ENCODE measurements at regions not wholly inside any gene's neighbourhood (a gene's known extent, or its start where the extent isn't known, plus 50 kb on each side); places are given as distances from the start of the nearest gene placed in this dataset.

DNA sequence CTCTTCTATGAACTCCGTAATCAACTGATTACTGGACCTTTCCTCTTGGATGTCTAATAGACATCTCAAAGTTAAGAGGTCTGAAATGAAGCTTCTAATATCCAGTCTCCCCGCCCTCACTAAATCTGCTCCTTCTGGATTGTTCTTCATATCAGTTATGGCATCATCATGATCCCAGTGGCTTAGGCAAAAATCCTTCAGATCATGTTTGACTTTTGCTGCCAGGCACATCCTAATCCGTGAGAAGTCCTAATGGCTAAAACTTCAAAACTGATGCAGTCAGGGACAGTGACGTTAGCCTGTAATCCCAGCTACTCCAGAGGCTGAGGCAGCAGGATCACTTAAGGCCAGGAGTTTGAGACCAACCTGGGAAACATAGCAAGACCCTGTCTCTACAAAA is 55.1 kb upstream of the GUCY1A1 start:
- TF ChIP-seq, protein P1, sequence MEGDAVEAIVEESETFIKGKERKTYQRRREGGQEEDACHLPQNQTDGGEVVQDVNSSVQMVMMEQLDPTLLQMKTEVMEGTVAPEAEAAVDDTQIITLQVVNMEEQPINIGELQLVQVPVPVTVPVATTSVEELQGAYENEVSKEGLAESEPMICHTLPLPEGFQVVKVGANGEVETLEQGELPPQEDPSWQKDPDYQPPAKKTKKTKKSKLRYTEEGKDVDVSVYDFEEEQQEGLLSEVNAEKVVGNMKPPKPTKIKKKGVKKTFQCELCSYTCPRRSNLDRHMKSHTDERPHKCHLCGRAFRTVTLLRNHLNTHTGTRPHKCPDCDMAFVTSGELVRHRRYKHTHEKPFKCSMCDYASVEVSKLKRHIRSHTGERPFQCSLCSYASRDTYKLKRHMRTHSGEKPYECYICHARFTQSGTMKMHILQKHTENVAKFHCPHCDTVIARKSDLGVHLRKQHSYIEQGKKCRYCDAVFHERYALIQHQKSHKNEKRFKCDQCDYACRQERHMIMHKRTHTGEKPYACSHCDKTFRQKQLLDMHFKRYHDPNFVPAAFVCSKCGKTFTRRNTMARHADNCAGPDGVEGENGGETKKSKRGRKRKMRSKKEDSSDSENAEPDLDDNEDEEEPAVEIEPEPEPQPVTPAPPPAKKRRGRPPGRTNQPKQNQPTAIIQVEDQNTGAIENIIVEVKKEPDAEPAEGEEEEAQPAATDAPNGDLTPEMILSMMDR (IDR thresholded peaks at IDR 0.05) = no peak
- Histone ChIP-seq H3K79me2 (ENCODE audit: control insufficient read depth, insufficient read depth, low read length) (no peaks in the 10 kb centered on the region), H3K36me3 (replicated peaks in 1 of 2; ENCODE audit: control extremely low read depth in 1 of 2, control insufficient read depth in 1 of 2, extremely low read depth in 1 of 2, insufficient read depth in 2 of 2, low read length in 1 of 2) (no peaks in the 10 kb centered on the region), H3K4me3 (ENCODE audit: control extremely low read depth in 1 of 5, extremely low read depth in 1 of 5, insufficient read depth in 1 of 5, low read depth in 2 of 5, low read length in 4 of 5) (no peak overlapping the region), H3K4me2 (replicated peaks; ENCODE audit: low read depth, low read length, poor library complexity, severe bottlenecking) (no peak overlapping the region), H2AFZ (ENCODE audit: insufficient read depth, low read depth, low read length, poor library complexity, severe bottlenecking) (no peak overlapping the region), H3K9me3 (ENCODE audit: control extremely low read depth in 1 of 3, control insufficient read depth in 2 of 3, insufficient read depth in 1 of 3, low read length in 2 of 3) (no peaks in the 10 kb centered on the region), H4K20me1 (ENCODE audit: control insufficient read depth, insufficient read depth, low read length, poor library complexity, severe bottlenecking) (no peaks in the 10 kb centered on the region), H3K27ac (ENCODE audit: low read length in 2 of 2) (no peak overlapping the region), H3K27me3 (replicated peaks in 1 of 4; ENCODE audit: control extremely low read depth in 1 of 4, control insufficient read depth in 3 of 4, insufficient read depth in 4 of 4, low read length in 3 of 4) (no peaks in the 10 kb centered on the region), H3K9ac (ENCODE audit: low read length) (no peak overlapping the region), H3K4me1 (ENCODE audit: control insufficient read depth in 2 of 2, insufficient read depth in 2 of 2, low read length in 2 of 2) (no peaks in the 10 kb centered on the region)
- no peaks in the 10 kb centered on the region for H3K27me3 Mint-ChIP-seq
- H3K27ac Mint-ChIP-seq = no peak overlapping the region
- no peaks in the 10 kb centered on the region for H3K9me3 Mint-ChIP-seq (ENCODE audit: insufficient read depth)
- H3K4me1 Mint-ChIP-seq = no peaks in the 10 kb centered on the region
- CTCF ChIA-PET = no interaction called here
- H3K4me3 Mint-ChIP-seq = no peak overlapping the region
- intact Hi-C loops (cut with micrococcal nuclease) = no loop called here
- no peak for ATAC-seq (ENCODE audit: low read depth)
- no peak for DNase-seq
- POLR2A ChIA-PET = no interaction called here
- 85% methylated on average over 3 of the region's 4 CpGs for WGBS (ENCODE audit: insufficient coverage)

DNA sequence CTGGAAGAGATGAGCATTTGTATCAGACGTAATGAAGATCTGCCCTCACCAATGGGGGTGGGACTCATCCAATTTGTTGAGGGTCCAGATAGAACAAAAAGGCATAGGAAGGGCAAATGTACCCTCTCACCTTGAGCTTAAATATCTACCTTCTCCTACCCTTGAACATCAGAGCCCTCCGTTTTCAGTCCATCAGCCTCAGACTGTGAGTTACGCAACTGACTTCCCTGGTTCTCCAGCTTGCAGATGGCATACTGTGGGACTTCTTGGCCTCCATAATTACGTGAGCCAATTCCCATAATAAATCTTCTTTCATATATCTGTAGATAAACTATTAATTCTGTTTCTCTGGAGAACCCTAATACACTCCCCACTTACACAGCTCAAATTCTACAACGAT is 56.5 kb upstream of the GUCY1A1 start:
- POLR2A ChIA-PET = interaction anchor here (0.6 kb wide), 1 partner anchor 1562 kb away, joined by 3 read pairs; no protein-coding TSS in a partner anchor
- H2AFZ ChIP-seq (ENCODE audit: insufficient read depth, low read depth, low read length, poor library complexity, severe bottlenecking) = no peak overlapping the region

More for the DNA sequence above, 56.5 kb upstream of the GUCY1A1 start:
- no peak for TF ChIP-seq EZH2 (IDR thresholded peaks at IDR 0.05; ENCODE audit: borderline replicate concordance, insufficient read depth, low read depth, low read length, poor library complexity, severe bottlenecking)
- TF ChIP-seq, protein P1 (IDR thresholded peaks at IDR 0.05) = no peak
- intact Hi-C loops (cut with micrococcal nuclease) = no loop called here
- Histone ChIP-seq H3K79me2 (ENCODE audit: control insufficient read depth, insufficient read depth, low read length) (no peaks in the 10 kb centered on the region), H3K27me3 (replicated peaks in 1 of 4; ENCODE audit: control extremely low read depth in 1 of 4, control insufficient read depth in 3 of 4, insufficient read depth in 4 of 4, low read length in 3 of 4) (no peaks in the 10 kb centered on the region), H3K27ac (ENCODE audit: low read length in 2 of 2) (no peak overlapping the region), H3K4me1 (ENCODE audit: control insufficient read depth in 2 of 2, insufficient read depth in 2 of 2, low read length in 2 of 2) (no peaks in the 10 kb centered on the region), H3K36me3 (replicated peaks in 1 of 2; ENCODE audit: control extremely low read depth in 1 of 2, control insufficient read depth in 1 of 2, extremely low read depth in 1 of 2, insufficient read depth in 2 of 2, low read length in 1 of 2) (no peaks in the 10 kb centered on the region), H3K4me2 (replicated peaks; ENCODE audit: low read depth, low read length, poor library complexity, severe bottlenecking) (no peak overlapping the region), H3K9ac (ENCODE audit: low read length) (no peak overlapping the region), H3K4me3 (ENCODE audit: control extremely low read depth in 1 of 5, extremely low read depth in 1 of 5, insufficient read depth in 1 of 5, low read depth in 2 of 5, low read length in 4 of 5) (no peak overlapping the region), H4K20me1 (ENCODE audit: control insufficient read depth, insufficient read depth, low read length, poor library complexity, severe bottlenecking) (no peaks in the 10 kb centered on the region), H3K9me3 (ENCODE audit: control extremely low read depth in 1 of 3, control insufficient read depth in 2 of 3, insufficient read depth in 1 of 3, low read length in 2 of 3) (no peaks in the 10 kb centered on the region)
- H3K27me3 Mint-ChIP-seq = no peaks in the 10 kb centered on the region
- no peaks in the 10 kb centered on the region for H3K9me3 Mint-ChIP-seq (ENCODE audit: insufficient read depth)
- ATAC-seq (ENCODE audit: low read depth) (no peak), DNase-seq (no peak)
- CTCF ChIA-PET = no interaction called here
- no peaks in the 10 kb centered on the region for H3K4me1 Mint-ChIP-seq
- no peak overlapping the region for H3K27ac Mint-ChIP-seq
- H3K4me3 Mint-ChIP-seq = no peak overlapping the region
- 100% methylated on average over 1 of the region's 5 CpGs for WGBS (ENCODE audit: insufficient coverage)
